GM13977 (cell line): ENCODE measurements at regions not wholly inside any gene's neighbourhood (a gene's known extent, or its start where the extent isn't known, plus 50 kb on each side); places are given as distances from the start of the nearest gene placed in this dataset.
"Not testable (repeated sequence)": the region's sequence is repeated elsewhere in the genome, so short reads cannot be mapped to it uniquely, and the experiment has no call there.

ENCODE experiments used
- DNase-seq: peaks from one replicate; pipeline ENCODE4 v3.0.0; 2012; ENCODE audit warnings: low spot score
- CTCF ChIP-seq: IDR thresholded peaks from 2 replicates; pipeline ENCODE4 v1.5.1; 2012; ENCODE audit warnings: mild to moderate bottlenecking, control low read depth; ENCODE audit not compliant: insufficient read depth; ENCODE audit errors: extremely low read depth, missing control alignments
- in situ Hi-C: fragments of 300-500 bp; cut with MboI; formaldehyde crosslinking; loops from one replicate; pipeline ENCODE4 v1.12.0; 2022; ENCODE audit warnings: low sequenced_read_pairs, low pct_unique_long_range_greater_than_20kb, mixed read lengths, inconsistent platforms; ENCODE audit not compliant: unreplicated experiment

- no peak for TF ChIP-seq CTCF
- no peak for DNase-seq
- in situ Hi-C loops = no loop called here
Observed at GRCh38 chrX:92260102-92260501, 480.9 kb downstream of the PCDH11X start.

- no peak for DNase-seq
- in situ Hi-C loops = no loop called here
- TF ChIP-seq CTCF = no peak
Observed at GRCh38 chrX:92270936-92271855, 492.0 kb downstream of the PCDH11X start.

- DNase-seq, in situ Hi-C loops: not testable (repeated sequence)
Observed at GRCh38 chrX:92278556-92278955, 499.4 kb downstream of the PCDH11X start.

- DNase-seq, in situ Hi-C loops: not testable (repeated sequence)
Observed at GRCh38 chrX:92280347-92280746, 501.2 kb downstream of the PCDH11X start.

- in situ Hi-C loops = no loop called here
- DNase-seq = no peak
- no peak for TF ChIP-seq CTCF
Observed at GRCh38 chrX:92283308-92283707, 504.1 kb downstream of the PCDH11X start.

- in situ Hi-C loops, DNase-seq: not testable (repeated sequence)
Observed at GRCh38 chrX:92298067-92298466, 518.9 kb downstream of the PCDH11X start.

- in situ Hi-C loops, DNase-seq: not testable (repeated sequence)
Observed at GRCh38 chrX:92333194-92333593, 554.0 kb downstream of the PCDH11X start.

- in situ Hi-C loops, DNase-seq: not testable (repeated sequence)
Observed at GRCh38 chrX:92351065-92351464, 571.9 kb downstream of the PCDH11X start.

- no peak for TF ChIP-seq CTCF
- in situ Hi-C loops = no loop called here
- no peak for DNase-seq
Observed at GRCh38 chrX:92351511-92351910, 572.3 kb downstream of the PCDH11X start.
